HG03520 (cell line): ENCODE measurements at regions not wholly inside any gene's neighbourhood (a gene's known extent, or its start where the extent isn't known, plus 50 kb on each side); places are given as distances from the start of the nearest gene placed in this dataset.

Source experiments
- ATAC-seq: cut with Tn5 transposase; IDR thresholded peaks from one replicate; pipeline ENCODE4 v1.9.1; 2021; ENCODE audit warnings: mild to moderate bottlenecking, moderate library complexity; ENCODE audit not compliant: unreplicated experiment

DNA sequence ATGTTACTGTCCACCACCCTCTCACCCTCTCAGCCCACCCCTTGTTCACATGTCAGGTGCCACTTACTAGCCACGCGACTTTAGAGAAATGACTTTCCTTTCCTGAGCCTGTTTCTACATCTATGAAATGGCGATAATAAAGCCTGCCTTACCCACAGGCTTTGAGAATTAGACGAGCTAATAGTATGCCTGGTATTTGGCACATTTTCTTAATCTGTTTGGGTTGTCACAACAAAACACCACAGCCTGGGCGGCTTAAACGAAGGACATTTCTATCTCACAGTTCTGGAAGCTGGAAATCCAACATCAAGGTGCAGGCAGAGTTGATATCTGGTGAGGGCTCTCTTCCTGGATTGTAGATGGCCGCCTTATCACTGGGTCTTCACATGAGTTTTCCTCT is 273.9 kb upstream of the FMN2 start:
- ATAC-seq = no peak

DNA sequence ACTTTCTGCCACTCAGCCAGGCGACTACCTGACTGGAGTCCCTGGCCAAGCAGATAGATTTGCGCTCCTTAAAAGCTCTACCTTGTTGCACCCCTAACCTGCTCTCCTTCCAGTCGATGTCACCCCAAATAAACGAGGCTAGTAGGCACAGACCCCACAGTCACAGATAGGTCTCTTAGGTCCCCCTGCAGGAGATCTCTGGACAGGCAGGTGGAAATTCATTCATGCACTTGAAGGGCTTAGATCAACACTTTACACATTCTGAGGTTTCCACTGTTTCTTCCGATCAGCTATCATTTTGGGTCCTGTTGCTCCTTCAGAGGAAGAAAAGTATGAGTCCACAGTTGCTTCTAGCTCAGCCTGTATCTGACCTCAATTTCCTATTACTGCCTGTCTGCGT is 272.6 kb upstream of the FMN2 start:
- ATAC-seq = no peak

- ATAC-seq = no peak
These were observed 271.9 kb upstream of the FMN2 start for GRCh38 chr1:239819756-239820250.

DNA sequence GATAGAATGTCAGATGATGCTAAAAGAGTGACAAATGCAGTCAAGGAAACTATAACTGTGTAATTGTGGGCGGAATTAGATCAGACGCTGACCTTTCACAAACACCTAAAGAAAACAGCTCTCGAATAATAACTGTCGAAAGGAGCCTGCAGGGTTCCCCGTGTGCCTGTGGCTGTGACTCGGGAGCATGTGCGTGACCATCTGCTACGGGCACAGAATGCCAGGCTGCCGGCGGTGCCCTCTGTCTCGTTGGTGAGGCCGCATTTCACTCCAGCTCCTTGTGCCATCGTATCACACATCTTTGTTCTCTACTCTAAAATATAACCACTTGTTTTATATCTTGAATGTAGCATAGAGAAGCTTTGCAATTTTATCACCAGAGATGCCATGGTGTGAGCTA is 267.8 kb upstream of the FMN2 start:
- no peak for ATAC-seq

DNA sequence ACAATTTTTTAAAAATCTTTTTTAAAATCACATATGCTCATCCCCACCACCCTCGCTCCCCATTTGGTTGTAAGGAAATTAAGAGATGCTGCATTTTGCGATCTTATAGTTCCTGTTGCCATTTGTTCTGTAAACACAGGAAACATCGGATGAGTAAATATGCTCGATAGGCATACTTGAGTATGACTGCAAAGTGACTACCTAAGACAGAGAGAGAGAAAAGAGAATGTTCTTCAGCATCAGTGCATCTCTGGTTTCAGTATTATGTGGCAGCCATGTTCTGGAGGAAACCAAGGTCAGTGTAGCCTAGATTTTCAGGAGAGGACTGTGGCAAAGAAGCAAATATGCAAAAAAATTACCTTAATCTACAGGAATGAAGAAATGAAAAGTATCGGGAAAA is 265.5 kb upstream of the FMN2 start:
- no peak for ATAC-seq

- ATAC-seq = no peak
These were observed 264.9 kb upstream of the FMN2 start for GRCh38 chr1:239826736-239827135.

- no peak for ATAC-seq
These were observed 262.1 kb upstream of the FMN2 start for GRCh38 chr1:239829535-239829934.

DNA sequence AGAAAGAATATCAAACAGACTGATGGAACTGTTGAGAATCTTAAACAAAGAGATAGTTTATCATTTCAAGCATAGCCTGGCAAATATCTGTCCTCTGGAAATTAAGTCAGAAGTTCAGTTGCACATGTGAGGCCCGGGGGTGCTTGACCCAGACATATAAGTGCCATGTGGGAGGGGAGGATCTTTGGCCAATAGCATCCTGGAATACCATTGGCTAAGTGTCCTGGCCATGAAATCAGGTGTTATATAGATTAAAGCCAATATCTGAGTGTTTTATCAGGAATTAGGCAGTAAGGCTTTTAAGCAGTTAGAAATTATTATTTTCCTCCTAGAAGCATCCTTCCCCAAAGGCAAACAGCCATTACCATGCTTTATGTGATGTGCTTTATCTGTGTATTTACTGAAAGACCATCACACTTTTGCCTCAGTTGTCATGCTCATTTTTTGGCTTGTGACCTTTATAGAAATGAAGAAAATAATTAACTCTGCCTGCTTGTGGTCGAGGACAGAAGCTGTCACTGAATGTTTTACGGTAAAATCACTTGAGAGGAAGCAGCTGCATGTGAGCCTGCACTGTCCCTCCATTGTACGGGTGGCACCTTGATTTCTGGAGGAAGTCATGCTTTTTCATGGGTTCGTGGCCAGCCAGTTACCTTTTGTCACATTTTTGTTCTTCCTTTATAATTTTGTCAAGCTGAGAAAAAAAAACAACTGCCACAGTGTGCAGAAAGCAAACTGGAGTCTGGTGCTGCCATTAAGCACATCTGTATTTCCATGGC is 259.9 kb upstream of the FMN2 start:
- no peak for ATAC-seq

GRCh38 chr1:239833723-239834122 is 258.0 kb upstream of the FMN2 start:
- no peak for ATAC-seq

DNA sequence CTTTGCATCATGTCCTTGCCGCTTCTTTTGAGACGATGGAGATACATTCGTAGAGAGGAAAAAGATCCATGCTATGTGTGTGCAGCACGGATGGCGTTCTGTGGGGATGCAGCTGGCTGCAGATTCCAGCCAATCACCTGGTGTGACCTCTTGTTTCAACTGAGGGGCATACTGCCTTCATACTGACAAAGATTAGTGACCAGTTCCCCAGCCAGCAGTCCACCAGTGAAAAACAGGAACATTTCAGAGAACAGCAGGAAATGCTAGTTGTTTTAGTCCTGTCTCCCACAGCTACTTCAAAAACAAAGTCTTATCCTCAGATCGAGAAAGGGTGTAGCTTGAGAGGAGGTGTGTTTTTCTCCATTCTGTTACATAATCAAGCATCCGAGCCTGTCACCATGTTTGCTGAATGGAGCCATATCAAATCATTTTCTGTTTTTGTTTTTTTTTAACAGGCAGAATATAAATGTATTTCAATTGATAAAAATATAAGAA is 255.7 kb upstream of the FMN2 start:
- no peak for ATAC-seq

GRCh38 chr1:239840336-239840735 is 251.3 kb upstream of the FMN2 start:
- no peak for ATAC-seq

DNA sequence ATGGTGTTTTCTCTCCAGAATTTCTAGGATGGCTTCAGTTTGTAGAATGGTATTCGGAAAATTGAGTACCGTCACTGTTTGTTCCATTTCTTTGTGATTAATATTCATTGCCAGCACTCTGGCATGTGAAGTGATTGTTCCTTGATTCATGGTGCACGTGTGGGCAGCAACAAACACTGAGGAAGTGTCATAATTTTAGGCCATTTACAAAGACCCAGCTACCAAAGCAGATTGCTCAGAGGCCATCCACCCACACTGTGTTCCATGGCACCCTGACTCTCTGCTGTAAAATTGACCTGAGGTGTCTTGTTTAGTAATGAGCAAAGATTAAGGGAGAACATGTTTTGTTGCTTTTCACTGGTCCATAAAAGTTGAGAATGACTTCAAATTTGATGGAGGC is 250.9 kb upstream of the FMN2 start:
- no peak for ATAC-seq

GRCh38 chr1:239841631-239842030 is 250.1 kb upstream of the FMN2 start:
- ATAC-seq = no peak

GRCh38 chr1:239843541-239843940 is 248.1 kb upstream of the FMN2 start:
- ATAC-seq = no peak

GRCh38 chr1:239844833-239845232 is 246.8 kb upstream of the FMN2 start:
- ATAC-seq = no peak

- no peak for ATAC-seq
These were observed 236.8 kb upstream of the FMN2 start for GRCh38 chr1:239854922-239855321.

- ATAC-seq = no peak
These were observed 235.6 kb upstream of the FMN2 start for GRCh38 chr1:239856067-239856466.

DNA sequence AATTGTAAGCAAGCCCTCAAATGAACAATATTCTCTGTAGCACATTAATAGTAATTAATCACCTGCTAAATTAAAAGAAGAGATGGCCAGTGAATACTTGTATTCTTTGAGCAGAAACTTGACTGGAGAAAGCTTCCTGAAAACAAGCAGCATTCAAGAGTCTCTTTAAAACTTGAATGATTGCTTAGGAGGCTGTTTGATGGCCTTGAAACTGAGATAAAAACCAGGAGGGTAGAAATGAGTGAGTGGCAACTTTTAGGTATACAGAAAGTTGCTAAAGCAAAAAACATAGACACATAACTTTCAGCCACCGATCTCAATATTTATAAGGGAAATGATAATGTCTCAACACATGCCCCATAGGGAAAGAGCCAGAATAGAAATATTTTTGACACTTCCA is 234.8 kb upstream of the FMN2 start:
- no peak for ATAC-seq

- ATAC-seq = no peak
These were observed 233.6 kb upstream of the FMN2 start for GRCh38 chr1:239858057-239858456.

DNA sequence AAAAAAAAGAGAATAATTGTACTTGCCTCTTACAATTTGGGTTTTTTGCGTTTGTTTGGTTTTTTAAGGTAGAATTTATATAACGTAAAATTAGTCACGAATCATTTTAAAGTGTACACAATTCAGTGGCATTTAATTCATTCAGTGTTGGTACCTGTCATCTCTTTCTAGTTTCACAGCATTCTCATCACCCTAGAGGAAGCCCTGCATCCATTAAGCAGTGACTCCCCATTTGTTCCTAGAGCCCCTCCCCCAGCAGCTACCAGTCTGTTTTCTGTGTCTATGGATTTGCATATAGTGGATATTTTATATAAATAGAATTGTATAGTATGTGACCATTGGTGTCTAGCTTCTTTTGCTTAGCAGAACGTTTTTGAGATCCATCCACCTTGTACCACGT is 233.2 kb upstream of the FMN2 start:
- ATAC-seq = no peak

DNA sequence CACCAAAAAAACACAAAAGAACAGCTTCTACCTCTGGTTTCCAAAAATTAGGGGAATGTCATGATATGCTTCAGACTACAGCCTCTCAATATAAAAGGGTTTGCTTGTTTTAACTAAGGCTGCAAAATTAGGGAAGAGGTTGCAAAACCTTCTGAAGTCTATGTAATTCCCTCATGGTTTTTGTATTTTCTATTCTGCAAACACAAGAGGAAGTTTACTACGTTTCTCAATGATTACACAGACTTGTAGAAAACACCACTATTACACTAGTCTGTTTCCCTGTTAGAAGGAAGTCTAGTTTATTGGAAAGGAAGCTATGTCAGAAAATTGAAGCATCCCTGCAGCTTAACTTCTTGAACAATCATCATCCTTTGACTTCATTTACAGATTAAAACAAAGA is 229.7 kb upstream of the FMN2 start:
- ATAC-seq = no peak

GRCh38 chr1:239868058-239868832 is 223.4 kb upstream of the FMN2 start:
- no peak for ATAC-seq
